ENCODE measurements at regions not wholly inside any gene's neighbourhood (a gene's known extent, or its start where the extent isn't known, plus 50 kb on each side); places are given as distances from the start of the nearest gene placed in this dataset.

DNA sequence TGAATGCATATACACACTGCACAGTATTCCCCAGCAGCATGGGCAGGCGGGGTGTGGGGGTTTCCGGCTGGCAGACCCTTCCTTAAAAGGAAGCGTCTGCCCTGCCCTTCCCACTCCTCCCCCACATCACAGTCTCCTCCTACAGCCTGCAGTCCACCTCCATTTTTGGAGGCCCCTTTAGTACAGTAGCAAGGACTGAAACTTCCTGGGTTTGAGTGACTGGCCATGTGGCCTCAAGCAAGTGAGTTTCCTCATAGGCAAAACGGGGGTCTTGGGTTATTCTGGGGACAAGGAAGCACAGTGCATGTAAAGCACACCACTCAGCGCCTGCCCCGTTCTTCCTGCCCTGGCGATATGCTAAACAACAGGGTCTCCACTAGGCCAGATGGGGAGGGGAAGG lies 62.1 kb upstream of the COL13A1 start:
- TF ChIP-seq EZH2 (IDR thresholded peaks at IDR 0.05; ENCODE audit: borderline replicate concordance, control insufficient read depth, low read depth, low read length) = no peak
- TF ChIP-seq SUZ12 (IDR thresholded peaks at IDR 0.05; ENCODE audit: unreplicated experiment) = no peak
- TF ChIP-seq CEBPB (IDR thresholded peaks at IDR 0.05; ENCODE audit: borderline replicate concordance in 1 of 2, low read depth in 2 of 2, low read length in 2 of 2) = no peak
- TF ChIP-seq, protein P1, sequence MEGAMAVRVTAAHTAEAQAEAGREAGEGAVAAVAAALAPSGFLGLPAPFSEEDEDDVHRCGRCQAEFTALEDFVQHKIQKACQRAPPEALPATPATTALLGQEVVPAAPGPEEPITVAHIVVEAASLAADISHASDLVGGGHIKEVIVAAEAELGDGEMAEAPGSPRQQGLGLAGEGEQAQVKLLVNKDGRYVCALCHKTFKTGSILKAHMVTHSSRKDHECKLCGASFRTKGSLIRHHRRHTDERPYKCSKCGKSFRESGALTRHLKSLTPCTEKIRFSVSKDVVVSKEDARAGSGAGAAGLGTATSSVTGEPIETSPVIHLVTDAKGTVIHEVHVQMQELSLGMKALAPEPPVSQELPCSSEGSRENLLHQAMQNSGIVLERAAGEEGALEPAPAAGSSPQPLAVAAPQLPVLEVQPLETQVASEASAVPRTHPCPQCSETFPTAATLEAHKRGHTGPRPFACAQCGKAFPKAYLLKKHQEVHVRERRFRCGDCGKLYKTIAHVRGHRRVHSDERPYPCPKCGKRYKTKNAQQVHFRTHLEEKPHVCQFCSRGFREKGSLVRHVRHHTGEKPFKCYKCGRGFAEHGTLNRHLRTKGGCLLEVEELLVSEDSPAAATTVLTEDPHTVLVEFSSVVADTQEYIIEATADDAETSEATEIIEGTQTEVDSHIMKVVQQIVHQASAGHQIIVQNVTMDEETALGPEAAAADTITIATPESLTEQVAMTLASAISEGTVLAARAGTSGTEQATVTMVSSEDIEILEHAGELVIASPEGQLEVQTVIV (IDR thresholded peaks at IDR 0.05; ENCODE audit: borderline replicate concordance, partially characterized antibody) = no peak
- no peak for TF ChIP-seq POLR2A (IDR thresholded peaks at IDR 0.05; ENCODE audit: low read depth, low read length)
- TF ChIP-seq YY1 (IDR thresholded peaks at IDR 0.05; ENCODE audit: low read depth, low read length) = no peak
- TF ChIP-seq TCF12 (IDR thresholded peaks at IDR 0.05; ENCODE audit: low read depth, low read length) = no peak
- no peak for TF ChIP-seq SIX5 (IDR thresholded peaks at IDR 0.05; ENCODE audit: low read depth, low read length, severe bottlenecking)
- TF ChIP-seq, protein P2, sequence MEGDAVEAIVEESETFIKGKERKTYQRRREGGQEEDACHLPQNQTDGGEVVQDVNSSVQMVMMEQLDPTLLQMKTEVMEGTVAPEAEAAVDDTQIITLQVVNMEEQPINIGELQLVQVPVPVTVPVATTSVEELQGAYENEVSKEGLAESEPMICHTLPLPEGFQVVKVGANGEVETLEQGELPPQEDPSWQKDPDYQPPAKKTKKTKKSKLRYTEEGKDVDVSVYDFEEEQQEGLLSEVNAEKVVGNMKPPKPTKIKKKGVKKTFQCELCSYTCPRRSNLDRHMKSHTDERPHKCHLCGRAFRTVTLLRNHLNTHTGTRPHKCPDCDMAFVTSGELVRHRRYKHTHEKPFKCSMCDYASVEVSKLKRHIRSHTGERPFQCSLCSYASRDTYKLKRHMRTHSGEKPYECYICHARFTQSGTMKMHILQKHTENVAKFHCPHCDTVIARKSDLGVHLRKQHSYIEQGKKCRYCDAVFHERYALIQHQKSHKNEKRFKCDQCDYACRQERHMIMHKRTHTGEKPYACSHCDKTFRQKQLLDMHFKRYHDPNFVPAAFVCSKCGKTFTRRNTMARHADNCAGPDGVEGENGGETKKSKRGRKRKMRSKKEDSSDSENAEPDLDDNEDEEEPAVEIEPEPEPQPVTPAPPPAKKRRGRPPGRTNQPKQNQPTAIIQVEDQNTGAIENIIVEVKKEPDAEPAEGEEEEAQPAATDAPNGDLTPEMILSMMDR (IDR thresholded peaks at IDR 0.05 in 2 of 3, conservative IDR thresholded peaks at IDR 0.05 in 1 of 3; ENCODE audit: control insufficient read depth in 2 of 3, extremely low read depth in 1 of 3, insufficient read depth in 1 of 3, low read depth in 3 of 3, low read length in 3 of 3) = no peak
- no peak for TF ChIP-seq TAF1 (IDR thresholded peaks at IDR 0.05; ENCODE audit: borderline replicate concordance, low read depth, low read length)
- TF ChIP-seq EP300 (IDR thresholded peaks at IDR 0.05; ENCODE audit: borderline replicate concordance in 1 of 2, control insufficient read depth in 1 of 2, low read depth in 2 of 2, low read length in 2 of 2) = no peak
- TF ChIP-seq NR2C1 (IDR thresholded peaks at IDR 0.05) = no peak
- no peak for TF ChIP-seq CBX5 (IDR thresholded peaks at IDR 0.05; ENCODE audit: low read depth)
- TF ChIP-seq HDGF (IDR thresholded peaks at IDR 0.05) = no peak
